ENCODE measurements at regions not wholly inside any gene's neighbourhood (a gene's known extent, or its start where the extent isn't known, plus 50 kb on each side); places are given as distances from the start of the nearest gene placed in this dataset.

GRCh38 chr14:97432586-97432985 lies 635.4 kb downstream of the VRK1 start:
- no peaks in the 10 kb centered on the region for H3K9me3 ChIP-seq (ENCODE audit: control insufficient read depth in 2 of 2, insufficient read depth in 1 of 2, low read depth in 1 of 2, low read length in 1 of 2)
- no peak overlapping the region for H3K27ac ChIP-seq (ENCODE audit: low read depth in 1 of 3, low read length in 2 of 3)
- 71 to 88% (median 82%) methylated on average over 6 of the region's 6 CpGs for WGBS, 3 donors
- no peaks in the 10 kb centered on the region for H3K4me1 ChIP-seq (ENCODE audit: control insufficient read depth in 3 of 3, insufficient read depth in 2 of 3, low read depth in 1 of 3, low read length in 2 of 3)
- H3K27me3 ChIP-seq (ENCODE audit: control insufficient read depth in 3 of 3, insufficient read depth in 3 of 3, low read length in 3 of 3): no peaks in the 10 kb centered on the region
- H3K4me3 ChIP-seq (ENCODE audit: low read depth in 1 of 3, low read length in 3 of 3): no peak overlapping the region
- H3K36me3 ChIP-seq (ENCODE audit: control insufficient read depth in 3 of 3, insufficient read depth in 2 of 3, low read depth in 1 of 3, low read length in 3 of 3): no peaks in the 10 kb centered on the region
- no peak for DNase-seq
- FAIRE-seq: no peak

- peaks cover 0 to 5% of the 10 kb centered on the region in 2 donors for H3K9me3 ChIP-seq (ENCODE audit: control insufficient read depth in 2 of 2, insufficient read depth in 1 of 2, low read depth in 1 of 2, low read length in 1 of 2)
- H3K27ac ChIP-seq (ENCODE audit: low read depth in 1 of 3, low read length in 2 of 3): no peak overlapping the region
- H3K36me3 ChIP-seq (ENCODE audit: control insufficient read depth in 3 of 3, insufficient read depth in 2 of 3, low read depth in 1 of 3, low read length in 3 of 3): no peaks in the 10 kb centered on the region
- H3K27me3 ChIP-seq (ENCODE audit: control insufficient read depth in 3 of 3, insufficient read depth in 3 of 3, low read length in 3 of 3): no peaks in the 10 kb centered on the region
- DNase-seq (no peak), FAIRE-seq (no peak)
- H3K4me3 ChIP-seq (ENCODE audit: low read depth in 1 of 3, low read length in 3 of 3): no peak overlapping the region
- 81 to 90% (median 89%) methylated on average over 9 of the region's 9 CpGs for WGBS, 3 donors
- H3K4me1 ChIP-seq (ENCODE audit: control insufficient read depth in 3 of 3, insufficient read depth in 2 of 3, low read depth in 1 of 3, low read length in 2 of 3): no peaks in the 10 kb centered on the region
Observed at GRCh38 chr14:97441740-97442362, 644.7 kb downstream of the VRK1 start.

- H3K27ac ChIP-seq (ENCODE audit: low read depth in 1 of 3, low read length in 2 of 3): no peak overlapping the region
- no peak overlapping the region for H3K4me3 ChIP-seq (ENCODE audit: low read depth in 1 of 3, low read length in 3 of 3)
- H3K9me3 ChIP-seq (ENCODE audit: control insufficient read depth in 2 of 2, insufficient read depth in 1 of 2, low read depth in 1 of 2, low read length in 1 of 2): peaks cover 0 to 5% of the 10 kb centered on the region in 2 donors
- DNase-seq (no peak), FAIRE-seq (no peak)
- H3K36me3 ChIP-seq (ENCODE audit: control insufficient read depth in 3 of 3, insufficient read depth in 2 of 3, low read depth in 1 of 3, low read length in 3 of 3): no peaks in the 10 kb centered on the region
- no peaks in the 10 kb centered on the region for H3K27me3 ChIP-seq (ENCODE audit: control insufficient read depth in 3 of 3, insufficient read depth in 3 of 3, low read length in 3 of 3)
- 80 to 100% (median 96%) methylated on average over 2 of the region's 2 CpGs for WGBS, 3 donors
- H3K4me1 ChIP-seq (ENCODE audit: control insufficient read depth in 3 of 3, insufficient read depth in 2 of 3, low read depth in 1 of 3, low read length in 2 of 3): no peaks in the 10 kb centered on the region
Observed at GRCh38 chr14:97442363-97442762, 645.2 kb downstream of the VRK1 start.

GRCh38 chr14:97443412-97443811 lies 646.2 kb downstream of the VRK1 start:
- 74 to 95% (median 87%) methylated on average over 3 of the region's 3 CpGs for WGBS, 3 donors
- Histone ChIP-seq H3K4me1 (ENCODE audit: control insufficient read depth in 3 of 3, insufficient read depth in 2 of 3, low read depth in 1 of 3, low read length in 2 of 3) (no peaks in the 10 kb centered on the region), H3K27me3 (ENCODE audit: control insufficient read depth in 3 of 3, insufficient read depth in 3 of 3, low read length in 3 of 3) (no peaks in the 10 kb centered on the region), H3K27ac (ENCODE audit: low read depth in 1 of 3, low read length in 2 of 3) (no peak overlapping the region), H3K9me3 (ENCODE audit: control insufficient read depth in 2 of 2, insufficient read depth in 1 of 2, low read depth in 1 of 2, low read length in 1 of 2) (peaks cover 0 to under 1% of the 10 kb centered on the region in 2 donors), H3K4me3 (ENCODE audit: low read depth in 1 of 3, low read length in 3 of 3) (no peak overlapping the region), H3K36me3 (ENCODE audit: control insufficient read depth in 3 of 3, insufficient read depth in 2 of 3, low read depth in 1 of 3, low read length in 3 of 3) (no peaks in the 10 kb centered on the region)
- FAIRE-seq (no peak), DNase-seq (no peak)

- H3K9me3 ChIP-seq (ENCODE audit: control insufficient read depth in 2 of 2, insufficient read depth in 1 of 2, low read depth in 1 of 2, low read length in 1 of 2): no peaks in the 10 kb centered on the region
- no peak overlapping the region for H3K27ac ChIP-seq (ENCODE audit: low read depth in 1 of 3, low read length in 2 of 3)
- H3K27me3 ChIP-seq (ENCODE audit: control insufficient read depth in 3 of 3, insufficient read depth in 3 of 3, low read length in 3 of 3): no peaks in the 10 kb centered on the region
- no peaks in the 10 kb centered on the region for H3K4me1 ChIP-seq (ENCODE audit: control insufficient read depth in 3 of 3, insufficient read depth in 2 of 3, low read depth in 1 of 3, low read length in 2 of 3)
- FAIRE-seq (no peak), DNase-seq (no peak)
- H3K4me3 ChIP-seq (ENCODE audit: low read depth in 1 of 3, low read length in 3 of 3): no peak overlapping the region
- WGBS, 3 donors: 81 to 92% (median 84%) methylated on average over 5 of the region's 5 CpGs
- no peaks in the 10 kb centered on the region for H3K36me3 ChIP-seq (ENCODE audit: control insufficient read depth in 3 of 3, insufficient read depth in 2 of 3, low read depth in 1 of 3, low read length in 3 of 3)
Observed at GRCh38 chr14:97444248-97444647, 647.1 kb downstream of the VRK1 start.

GRCh38 chr14:97445367-97445766 lies 648.2 kb downstream of the VRK1 start:
- FAIRE-seq (no peak), DNase-seq (no peak)
- 77 to 80% (median 80%) methylated on average over 7 of the region's 7 CpGs for WGBS, 3 donors
- H3K4me3 ChIP-seq (ENCODE audit: low read depth in 1 of 3, low read length in 3 of 3): no peak overlapping the region
- H3K36me3 ChIP-seq (ENCODE audit: control insufficient read depth in 3 of 3, insufficient read depth in 2 of 3, low read depth in 1 of 3, low read length in 3 of 3): no peaks in the 10 kb centered on the region
- H3K9me3 ChIP-seq (ENCODE audit: control insufficient read depth in 2 of 2, insufficient read depth in 1 of 2, low read depth in 1 of 2, low read length in 1 of 2): no peaks in the 10 kb centered on the region
- no peaks in the 10 kb centered on the region for H3K27me3 ChIP-seq (ENCODE audit: control insufficient read depth in 3 of 3, insufficient read depth in 3 of 3, low read length in 3 of 3)
- no peak overlapping the region for H3K27ac ChIP-seq (ENCODE audit: low read depth in 1 of 3, low read length in 2 of 3)
- H3K4me1 ChIP-seq (ENCODE audit: control insufficient read depth in 3 of 3, insufficient read depth in 2 of 3, low read depth in 1 of 3, low read length in 2 of 3): no peaks in the 10 kb centered on the region

- Histone ChIP-seq H3K27me3 (ENCODE audit: control insufficient read depth in 3 of 3, insufficient read depth in 3 of 3, low read length in 3 of 3) (no peaks in the 10 kb centered on the region), H3K9me3 (ENCODE audit: control insufficient read depth in 2 of 2, insufficient read depth in 1 of 2, low read depth in 1 of 2, low read length in 1 of 2) (no peaks in the 10 kb centered on the region), H3K27ac (ENCODE audit: low read depth in 1 of 3, low read length in 2 of 3) (no peak overlapping the region), H3K36me3 (ENCODE audit: control insufficient read depth in 3 of 3, insufficient read depth in 2 of 3, low read depth in 1 of 3, low read length in 3 of 3) (no peaks in the 10 kb centered on the region), H3K4me3 (ENCODE audit: low read depth in 1 of 3, low read length in 3 of 3) (no peak overlapping the region), H3K4me1 (ENCODE audit: control insufficient read depth in 3 of 3, insufficient read depth in 2 of 3, low read depth in 1 of 3, low read length in 2 of 3) (no peaks in the 10 kb centered on the region)
- FAIRE-seq: no peak
- WGBS, 3 donors: 73 to 92% (median 80%) methylated on average over 4 of the region's 4 CpGs
- no peak for DNase-seq
Observed at GRCh38 chr14:97446087-97446486, 648.9 kb downstream of the VRK1 start.

- DNase-seq: no peak
- peaks cover 0 to 9% (median 2%) of the 10 kb centered on the region in 3 donors for H3K4me1 ChIP-seq (ENCODE audit: control insufficient read depth in 3 of 3, insufficient read depth in 2 of 3, low read depth in 1 of 3, low read length in 2 of 3)
- H3K4me3 ChIP-seq (ENCODE audit: low read depth in 1 of 3, low read length in 3 of 3): no peak overlapping the region
- H3K27ac ChIP-seq (ENCODE audit: low read depth in 1 of 3, low read length in 2 of 3): no peak overlapping the region
- H3K27me3 ChIP-seq (ENCODE audit: control insufficient read depth in 3 of 3, insufficient read depth in 3 of 3, low read length in 3 of 3): peaks cover 0 to 2% (median 0%) of the 10 kb centered on the region in 3 donors
- H3K36me3 ChIP-seq (ENCODE audit: control insufficient read depth in 3 of 3, insufficient read depth in 2 of 3, low read depth in 1 of 3, low read length in 3 of 3): no peaks in the 10 kb centered on the region
- no peak for FAIRE-seq
- H3K9me3 ChIP-seq (ENCODE audit: control insufficient read depth in 2 of 2, insufficient read depth in 1 of 2, low read depth in 1 of 2, low read length in 1 of 2): no peaks in the 10 kb centered on the region
Observed at GRCh38 chr14:97452314-97452713, 655.1 kb downstream of the VRK1 start.

- Histone ChIP-seq H3K36me3 (ENCODE audit: control insufficient read depth in 3 of 3, insufficient read depth in 2 of 3, low read depth in 1 of 3, low read length in 3 of 3) (no peaks in the 10 kb centered on the region), H3K4me3 (ENCODE audit: low read depth in 1 of 3, low read length in 3 of 3) (no peak overlapping the region), H3K4me1 (ENCODE audit: control insufficient read depth in 3 of 3, insufficient read depth in 2 of 3, low read depth in 1 of 3, low read length in 2 of 3) (peaks cover 0 to 12% (median 3%) of the 10 kb centered on the region in 3 donors), H3K27ac (ENCODE audit: low read depth in 1 of 3, low read length in 2 of 3) (no peak overlapping the region), H3K9me3 (ENCODE audit: control insufficient read depth in 2 of 2, insufficient read depth in 1 of 2, low read depth in 1 of 2, low read length in 1 of 2) (no peaks in the 10 kb centered on the region), H3K27me3 (ENCODE audit: control insufficient read depth in 3 of 3, insufficient read depth in 3 of 3, low read length in 3 of 3) (peaks cover 0 to 3% (median 0%) of the 10 kb centered on the region in 3 donors)
- no peak for FAIRE-seq
- WGBS, 3 donors: 92 to 93% (median 93%) methylated on average over 2 of the region's 2 CpGs
- no peak for DNase-seq
Observed at GRCh38 chr14:97453991-97454390, 656.8 kb downstream of the VRK1 start.
